Stomach smooth muscle (tissue), 2 donors: ENCODE measurements at regions not wholly inside any gene's neighbourhood (a gene's known extent, or its start where the extent isn't known, plus 50 kb on each side); places are given as distances from the start of the nearest gene placed in this dataset.

Experiments
- H3K27ac ChIP-seq: one replicate; pipeline ENCODE4 v1.7.0; 2013; ENCODE audit warnings: mild to moderate bottlenecking, low read length, inconsistent platforms
- H3K27me3 ChIP-seq, 2 donors: one replicate each; pipeline ENCODE4 v1.7.0; 2013; ENCODE audit warnings: low read length in 2 of 2; ENCODE audit not compliant: insufficient read depth in 2 of 2, control insufficient read depth in 1 of 2
- H3K36me3 ChIP-seq, 2 donors: one replicate each; pipeline ENCODE4 v1.7.0; 2013; ENCODE audit warnings: low read length in 2 of 2; ENCODE audit not compliant: control insufficient read depth in 2 of 2, insufficient read depth in 2 of 2
- H3K4me1 ChIP-seq: one replicate; pipeline ENCODE4 v1.7.0; 2013; ENCODE audit warnings: low read length; ENCODE audit not compliant: control insufficient read depth, insufficient read depth
- H3K4me3 ChIP-seq, 2 donors: one replicate each; pipeline ENCODE4 v1.7.0; 2013; ENCODE audit warnings: low read length in 2 of 2
- H3K9ac ChIP-seq, 2 donors: one replicate each; pipeline ENCODE4 v1.7.0; 2013; ENCODE audit warnings: low read length in 2 of 2, mild to moderate bottlenecking in 1 of 2
- H3K9me3 ChIP-seq, 2 donors: one replicate each; pipeline ENCODE4 v1.7.0; 2013; ENCODE audit warnings: low read length in 2 of 2; ENCODE audit not compliant: control insufficient read depth in 2 of 2
- donor health status: healthy.
- donor health status: Pancreatic carcinoma.

GRCh38 chr2:20555954-20556353 is 94.9 kb downstream of the HS1BP3 start:
- Histone ChIP-seq H3K36me3 (no peaks in the 10 kb centered on the region), H3K27me3 (no peaks in the 10 kb centered on the region), H3K4me1 (peaks cover 14% of the 10 kb centered on the region), H3K27ac (no peak overlapping the region), H3K9me3 (no peaks in the 10 kb centered on the region), H3K9ac (no peak overlapping the region), H3K4me3 (no peak overlapping the region)

GRCh38 chr2:20556756-20557155 is 94.1 kb downstream of the HS1BP3 start:
- Histone ChIP-seq H3K27me3 (no peaks in the 10 kb centered on the region), H3K9me3 (no peaks in the 10 kb centered on the region), H3K36me3 (no peaks in the 10 kb centered on the region), H3K27ac (no peak overlapping the region), H3K4me3 (no peak overlapping the region), H3K4me1 (peaks cover 6% of the 10 kb centered on the region), H3K9ac (no peak overlapping the region)

GRCh38 chr2:20557226-20557625 is 93.7 kb downstream of the HS1BP3 start:
- no peak overlapping the region for H3K9ac ChIP-seq
- no peaks in the 10 kb centered on the region for H3K27me3 ChIP-seq
- peaks cover 4% of the 10 kb centered on the region for H3K4me1 ChIP-seq
- H3K9me3 ChIP-seq, result no peaks in the 10 kb centered on the region
- H3K27ac ChIP-seq, result no peak overlapping the region
- H3K36me3 ChIP-seq, result no peaks in the 10 kb centered on the region
- no peak overlapping the region for H3K4me3 ChIP-seq

- no peaks in the 10 kb centered on the region for H3K36me3 ChIP-seq
- H3K9ac ChIP-seq, result no peak overlapping the region
- H3K27ac ChIP-seq, result no peak overlapping the region
These were observed 93.3 kb downstream of the HS1BP3 start for GRCh38 chr2:20557635-20558034.

DNA sequence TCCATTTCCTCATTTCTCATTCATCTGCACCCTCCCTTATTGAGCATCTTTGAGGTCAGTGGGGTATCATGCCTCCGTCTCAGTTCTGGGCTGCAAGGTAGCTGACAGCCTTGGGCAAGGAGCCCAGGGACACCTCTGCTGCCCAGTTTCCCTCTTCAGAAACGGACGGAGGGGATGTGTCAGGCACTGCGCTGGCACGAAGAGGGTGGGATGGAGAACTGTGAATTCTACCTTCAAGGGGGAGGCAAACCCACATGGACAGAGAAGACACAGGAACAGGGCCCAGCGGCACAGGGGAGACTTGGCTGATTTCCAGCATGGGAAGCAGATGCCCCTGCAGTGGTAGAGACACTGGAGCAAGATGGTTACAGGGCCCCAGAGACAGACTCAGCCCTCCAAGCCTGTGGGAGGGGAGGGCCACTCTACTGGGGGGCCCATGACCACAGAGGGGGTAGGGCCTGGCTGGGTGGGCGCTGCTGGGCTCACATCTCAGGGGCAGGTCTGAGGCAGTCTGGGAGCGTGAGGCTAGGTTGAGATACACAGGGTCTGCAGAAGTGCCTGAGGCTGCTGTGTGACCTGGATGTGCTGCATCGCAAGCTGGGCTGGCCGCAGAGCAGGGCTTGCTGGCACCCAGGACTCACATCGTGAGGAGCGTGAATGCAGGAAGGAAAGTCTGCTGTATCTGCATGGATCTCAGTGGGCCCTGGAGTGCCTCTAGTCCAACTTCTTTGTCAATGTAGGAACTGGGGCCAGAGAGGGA is 92.3 kb downstream of the HS1BP3 start:
- Histone ChIP-seq H3K9ac (no peak overlapping the region), H3K27ac (no peak overlapping the region), H3K4me3 (no peak overlapping the region), H3K9me3 (no peaks in the 10 kb centered on the region), H3K4me1 (peaks cover 4% of the 10 kb centered on the region), H3K36me3 (no peaks in the 10 kb centered on the region), H3K27me3 (no peaks in the 10 kb centered on the region)

More at GRCh38 chr2:20557635-20558034, 93.3 kb downstream of the HS1BP3 start:
- no peak overlapping the region for H3K4me3 ChIP-seq
- H3K4me1 ChIP-seq, result peaks cover 4% of the 10 kb centered on the region
- no peaks in the 10 kb centered on the region for H3K27me3 ChIP-seq
- no peaks in the 10 kb centered on the region for H3K9me3 ChIP-seq

DNA sequence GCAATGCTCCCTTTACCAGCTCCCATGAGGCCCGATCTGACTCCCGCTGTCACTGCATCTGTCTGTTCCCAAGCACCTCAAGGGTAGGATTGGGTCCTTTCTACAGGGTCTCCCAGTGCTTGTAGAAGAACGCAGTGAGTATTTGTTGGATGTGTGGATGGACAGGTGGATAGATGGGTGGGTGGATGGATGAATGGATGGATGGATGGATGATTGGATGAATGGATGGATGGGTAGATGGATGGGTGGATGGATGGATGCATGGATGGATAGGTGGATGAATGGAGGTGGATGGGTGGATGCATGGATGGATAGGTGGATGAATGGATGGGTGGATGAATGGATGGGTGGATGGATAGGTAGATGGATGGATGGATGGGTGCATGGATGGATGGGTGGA is 91.6 kb downstream of the HS1BP3 start:
- no peak overlapping the region for H3K27ac ChIP-seq
- no peak overlapping the region for H3K4me3 ChIP-seq
- no peaks in the 10 kb centered on the region for H3K27me3 ChIP-seq
- no peaks in the 10 kb centered on the region for H3K36me3 ChIP-seq
- H3K4me1 ChIP-seq, result peaks cover 4% of the 10 kb centered on the region
- no peaks in the 10 kb centered on the region for H3K9me3 ChIP-seq
- no peak overlapping the region for H3K9ac ChIP-seq

DNA sequence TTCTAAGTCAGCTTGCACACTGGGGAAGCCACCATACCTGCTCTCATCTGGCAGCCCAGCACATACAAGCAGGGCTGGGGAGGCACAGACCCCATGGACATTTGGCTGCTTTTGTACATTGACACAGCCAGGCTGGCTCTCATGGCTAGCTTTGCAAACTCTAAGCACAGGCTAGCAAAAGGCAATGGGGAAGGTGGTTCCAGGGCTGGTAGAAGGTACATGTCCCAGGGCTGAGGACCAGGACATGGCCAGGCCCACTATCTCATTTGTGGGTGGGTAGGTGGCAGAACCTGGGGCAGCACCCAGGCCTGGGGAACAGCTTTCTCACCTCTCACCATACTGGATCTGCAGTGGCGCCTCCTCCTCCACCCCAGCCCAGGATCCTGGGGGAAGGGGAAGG is 90.9 kb downstream of the HS1BP3 start:
- Histone ChIP-seq H3K9me3 (no peaks in the 10 kb centered on the region), H3K4me1 (peaks cover 6% of the 10 kb centered on the region), H3K36me3 (no peaks in the 10 kb centered on the region), H3K27me3 (no peaks in the 10 kb centered on the region), H3K4me3 (no peak overlapping the region), H3K9ac (no peak overlapping the region), H3K27ac (no peak overlapping the region)

DNA sequence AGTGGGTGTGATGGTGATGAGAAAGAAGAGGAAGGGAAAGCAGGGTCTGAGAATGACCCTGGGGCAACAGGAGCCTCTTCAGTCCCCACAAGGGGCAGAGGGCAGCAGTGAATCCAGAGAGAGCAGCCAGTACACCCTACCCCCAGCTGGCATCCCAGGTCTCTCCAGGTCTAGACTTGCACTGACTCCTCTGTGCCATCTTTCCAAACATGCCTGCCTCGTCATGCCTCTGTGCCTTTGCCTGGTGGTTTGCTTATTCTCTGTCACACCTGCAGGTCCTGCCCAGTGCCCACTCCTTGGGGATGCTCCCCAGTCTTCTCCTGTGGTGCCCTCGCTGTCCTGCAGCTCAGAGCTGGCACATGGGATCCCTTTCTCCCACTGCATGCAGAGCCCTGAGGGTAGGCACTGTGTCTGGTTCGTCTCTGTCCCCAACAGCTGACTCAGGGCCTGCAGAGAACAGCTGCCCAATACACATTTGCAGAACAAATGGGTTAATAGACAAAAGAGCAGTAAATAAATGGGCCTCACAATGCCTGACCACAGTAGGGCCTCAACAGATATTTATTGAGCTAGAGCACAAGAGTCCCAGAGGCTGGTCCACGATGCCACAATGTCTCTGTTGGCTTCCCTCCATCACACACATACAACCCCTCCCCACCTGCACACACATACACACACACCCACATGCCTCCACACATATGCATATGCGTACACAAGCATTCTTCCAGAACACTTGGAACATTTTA is 89.8 kb downstream of the HS1BP3 start:
- Histone ChIP-seq H3K9me3 (no peaks in the 10 kb centered on the region), H3K4me1 (peaks cover 10% of the 10 kb centered on the region), H3K4me3 (no peak overlapping the region), H3K27ac (no peak overlapping the region), H3K9ac (no peak overlapping the region), H3K36me3 (no peaks in the 10 kb centered on the region), H3K27me3 (no peaks in the 10 kb centered on the region)

GRCh38 chr2:20561637-20562454 is 89.1 kb downstream of the HS1BP3 start:
- Histone ChIP-seq H3K9ac (no peak overlapping the region), H3K36me3 (no peaks in the 10 kb centered on the region), H3K27ac (no peak overlapping the region), H3K9me3 (no peaks in the 10 kb centered on the region), H3K27me3 (no peaks in the 10 kb centered on the region), H3K4me1 (peaks cover 11% of the 10 kb centered on the region), H3K4me3 (no peak overlapping the region)

- H3K4me1 ChIP-seq, result peaks cover 9% of the 10 kb centered on the region
- no peak overlapping the region for H3K4me3 ChIP-seq
- H3K27me3 ChIP-seq, result no peaks in the 10 kb centered on the region
- H3K27ac ChIP-seq, result no peak overlapping the region
- H3K9me3 ChIP-seq, result no peaks in the 10 kb centered on the region
- no peaks in the 10 kb centered on the region for H3K36me3 ChIP-seq
- no peak overlapping the region for H3K9ac ChIP-seq
These were observed 88.2 kb downstream of the HS1BP3 start for GRCh38 chr2:20562540-20563225.
